K562 (cell line): ENCODE measurements at regions not wholly inside any gene's neighbourhood (a gene's known extent, or its start where the extent isn't known, plus 50 kb on each side); places are given as distances from the start of the nearest gene placed in this dataset.

Experiments used
- ATAC-seq: fragments of 200-7000 bp; cut with Tn5 transposase; 3 replicates; pipeline ENCODE4 v1.9.1; 2020; ENCODE audit warnings: moderate library complexity
- BruUV-seq: library from RNA; stranded (reverse); fragments of 400-500 nt; replicated peaks from 2 replicates; lab custom pipeline; 2021; lab: Mats Ljungman, UMichigan
- CTCF ChIA-PET: fragments of 300-600 bp; formaldehyde crosslinking; extraction: SDS; loops from one replicate; lab custom pipeline; 2021; ENCODE audit warnings: low intra/inter-chr PET ratio; lab: Yijun Ruan, JAX
- POLR2A ChIA-PET: fragments of 300-600, 350-650 bp; sonication (Branson Sonifier 250); formaldehyde crosslinking; extraction: SDS; loops from one replicate; lab custom pipeline; 2021; ENCODE audit warnings: antibody characterized with exemption, inconsistent platforms; lab: Yijun Ruan, JAX
- DNase-seq, 4 experiments: peaks; one replicate each; pipeline versions ENCODE4 v3.0.0 to v3.0.0-alpha.2; 2011 to 2018; ENCODE audit warnings: low spot score in 3 of 4, mixed read lengths in 3 of 4; ENCODE audit errors: extremely low read depth in 1 of 4
- FAIRE-seq: peaks from 2 replicates; lab custom pipeline; 2011; peaks lifted over from hg19 to GRCh38; lab: Jason Lieb, UNC
- H2AFZ ChIP-seq: 2 replicates; pipeline ENCODE4 v1.6.0; 2011; ENCODE audit warnings: low read depth, low read length, control low read depth, inconsistent platforms
- H3K27ac ChIP-seq: fragments of 200-600 bp; 3 replicates; pipeline ENCODE4 v1.8.0; 2011; ENCODE audit warnings: low read depth, mild to moderate bottlenecking, control low read depth, inconsistent platforms, low read length, moderate library complexity, mixed read lengths; ENCODE audit errors: extremely low read depth
- H3K27me3 ChIP-seq, 2 experiments: fragments of 300-600 bp in 1 of 2; 2 replicates in 1 of 2; 3 replicates in 1 of 2; pipeline versions ENCODE4 v1.6.0 to v1.8.0; 2011; ENCODE audit warnings: inconsistent platforms in 2 of 2, low read length in 2 of 2, mild to moderate bottlenecking in 1 of 2, mixed read lengths in 1 of 2, moderate library complexity in 1 of 2; ENCODE audit not compliant: control insufficient read depth in 2 of 2, insufficient read depth in 2 of 2
- H3K36me3 ChIP-seq: fragments of 300-600 bp; 3 replicates; pipeline ENCODE4 v1.8.0; 2011; ENCODE audit warnings: mild to moderate bottlenecking, low read length, inconsistent platforms; ENCODE audit not compliant: control insufficient read depth, insufficient read depth
- H3K4me1 ChIP-seq, 2 experiments: fragments of 200-600 bp in 1 of 2; replicated peaks in 1 of 2; 2 replicates in 1 of 2; 3 replicates in 1 of 2; pipeline versions ENCODE4 v1.5.1 to v1.8.0; 2011; ENCODE audit warnings: inconsistent platforms in 2 of 2, low read length in 2 of 2, mild to moderate bottlenecking in 1 of 2, mixed read lengths in 1 of 2, moderate library complexity in 1 of 2; ENCODE audit not compliant: control insufficient read depth in 2 of 2, insufficient read depth in 2 of 2
- H3K4me2 ChIP-seq: 2 replicates; pipeline ENCODE4 v1.6.1; 2011; ENCODE audit warnings: low read length, control low read depth, inconsistent platforms, mixed read lengths; ENCODE audit not compliant: insufficient read depth
- H3K4me3 ChIP-seq: fragments of 200-600 bp; sonication (generic), shearing (Covaris generic); 2 replicates; pipeline ENCODE4 v1.5.1; 2016; ENCODE audit warnings: control low read depth, inconsistent platforms
- H3K79me2 ChIP-seq: fragments of 200-600 bp; 3 replicates; pipeline ENCODE4 v1.8.0; 2011; ENCODE audit warnings: low read length, inconsistent platforms; ENCODE audit not compliant: control insufficient read depth, insufficient read depth
- H3K9ac ChIP-seq, 2 experiments: 2 replicates each; pipeline versions ENCODE4 v1.6.0 to v1.6.1; 2011; ENCODE audit warnings: low read depth in 2 of 2, low read length in 2 of 2, control low read depth in 1 of 2, inconsistent platforms in 1 of 2, mild to moderate bottlenecking in 1 of 2, mixed read lengths in 1 of 2; ENCODE audit not compliant: insufficient read depth in 1 of 2
- H3K9me1 ChIP-seq: one replicate; pipeline ENCODE4 v1.6.0; 2011; ENCODE audit warnings: inconsistent platforms, mild to moderate bottlenecking, low read length, moderate library complexity; ENCODE audit not compliant: control insufficient read depth, insufficient read depth
- H3K9me3 ChIP-seq: replicated peaks from 2 replicates; pipeline ENCODE4 v1.5.1; 2011; ENCODE audit warnings: low read depth, low read length, inconsistent platforms; ENCODE audit not compliant: control insufficient read depth, insufficient read depth
- H4K20me1 ChIP-seq: replicated peaks from 2 replicates; pipeline ENCODE4 v1.6.1; 2011; ENCODE audit warnings: low read length, inconsistent platforms, mixed read lengths; ENCODE audit not compliant: control insufficient read depth, insufficient read depth
- ARID1B ChIP-seq: fragments of 450-650 bp; IDR thresholded peaks from 2 replicates; pipeline ENCODE4 v1.6.1; 2016; ENCODE audit warnings: antibody characterized with exemption, mild to moderate bottlenecking, inconsistent platforms
- GABPA ChIP-seq: fragments of 200-800 bp; sonication (Bioruptor generic); conservative IDR thresholded peaks from 2 replicates; pipeline ENCODE4 v1.6.1; 2016; ENCODE audit warnings: low read depth, missing genetic modification characterization, missing compliant biosample characterization
- GTF2A2 ChIP-seq: IDR thresholded peaks from 2 replicates; pipeline ENCODE4 v1.6.1; 2016; ENCODE audit warnings: mild to moderate bottlenecking, missing genetic modification characterization, missing compliant biosample characterization
- KLF10 ChIP-seq: fragments of 250-450 bp; sonication (Bioruptor Pico); IDR thresholded peaks from 2 replicates; pipeline ENCODE4 v1.6.1; 2021; ENCODE audit warnings: matching md5 sums
- MEF2D ChIP-seq: conservative IDR thresholded peaks from 2 replicates; pipeline ENCODE4 v1.6.1; 2016; ENCODE audit warnings: low read depth, missing genetic modification characterization, missing compliant biosample characterization
- MIER1 ChIP-seq: fragments of 450-650 bp; IDR thresholded peaks from 2 replicates; pipeline ENCODE4 v1.6.1; 2016; ENCODE audit warnings: antibody characterized with exemption, mild to moderate bottlenecking, low read depth
- SIX5 ChIP-seq, 2 experiments: IDR thresholded peaks; 2 replicates each; pipeline ENCODE4 v1.6.1; 2011; ENCODE audit warnings: low read length in 2 of 2, borderline replicate concordance in 1 of 2, low read depth in 1 of 2, mild to moderate bottlenecking in 1 of 2, moderate library complexity in 1 of 2; ENCODE audit not compliant: insufficient read depth in 1 of 2
- ZBED1 ChIP-seq: IDR thresholded peaks from 2 replicates; pipeline ENCODE4 v1.6.1; 2014
- ZNF354B ChIP-seq: fragments of 250-450 bp; sonication (Bioruptor Pico); IDR thresholded peaks from 2 replicates; pipeline ENCODE4 v1.4.0; 2020
- ZNF507 ChIP-seq: conservative IDR thresholded peaks from 2 replicates; pipeline ENCODE4 v1.6.1; 2017; ENCODE audit warnings: missing genetic modification characterization, missing compliant biosample characterization
- ZNF583 ChIP-seq: fragments of 250-450 bp; sonication (Bioruptor Pico); IDR thresholded peaks from 2 replicates; pipeline ENCODE4 v1.4.0; 2020
- WGBS: fragments of 100-300 bp; shearing (Covaris generic); methylation state at CpG from one replicate; pipeline ENCODE4 v1.1.6; 2016; ENCODE audit warnings: low coverage, mixed read lengths; ENCODE audit not compliant: insufficient coverage; ENCODE audit errors: missing lambda C conversion rate; 5-methylcytosine and 5-hydroxymethylcytosine counted together
- in situ Hi-C: fragments of 300-500 bp; cut with MboI; formaldehyde crosslinking; loops from 4 replicates; pipeline ENCODE4 v1.15.0; 2018; ENCODE audit warnings: inconsistent platforms, mixed read lengths
- intact Hi-C: fragments of 100-400 bp; cut with micrococcal nuclease; formaldehyde crosslinking; loops from 2 replicates; pipeline ENCODE4 v1.14.2; 2022
- TF ChIP-seq, protein P1 (sequence below): fragments of 250-450 bp; sonication (Bioruptor Pico); IDR thresholded peaks from 2 replicates; pipeline ENCODE4 v1.6.1; 2021; ENCODE audit warnings: mild to moderate bottlenecking
- TF ChIP-seq, protein P2 (sequence below): fragments of 450-650 bp; IDR thresholded peaks from 2 replicates; pipeline ENCODE4 v1.7.0; 2016; ENCODE audit warnings: borderline replicate concordance
- TF ChIP-seq, protein P3 (sequence below): sonication (generic); formaldehyde crosslinking; IDR thresholded peaks from 2 replicates; pipeline ENCODE4 v1.8.0; 2022; ENCODE audit warnings: mild to moderate bottlenecking, missing genetic modification reagents
- TF ChIP-seq, protein P4 (sequence below), 3 experiments: fragments of 200-800 bp in 1 of 3; sonication (Bioruptor generic) in 1 of 3; sonication (generic) in 1 of 3; formaldehyde crosslinking in 1 of 3; IDR thresholded peaks; 2 replicates each; pipeline versions ENCODE4 v1.6.1 to v1.8.0; 2016 to 2022; ENCODE audit warnings: mild to moderate bottlenecking in 2 of 3, missing compliant biosample characterization in 2 of 3, missing genetic modification characterization in 2 of 3, missing genetic modification reagents in 1 of 3

DNA sequence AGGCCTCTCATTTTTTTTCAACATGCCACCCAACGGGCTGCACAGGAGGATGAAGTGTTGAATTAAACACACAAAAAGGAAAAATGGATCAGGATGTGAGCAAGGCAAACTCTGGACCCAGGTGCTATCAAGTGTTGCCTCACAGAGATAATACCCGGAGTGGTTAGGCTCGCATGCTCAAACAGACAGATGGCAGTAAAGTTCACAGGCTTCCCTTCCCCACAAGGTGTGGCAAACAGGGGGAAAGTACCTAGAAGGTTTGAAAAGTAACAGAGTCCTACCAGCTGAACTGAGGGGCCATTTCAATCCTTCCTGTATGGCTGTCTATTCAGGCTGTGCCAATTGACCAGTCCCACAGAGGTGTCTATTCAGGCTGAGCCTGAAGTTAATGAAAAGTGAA lies 123.9 kb upstream of the GC start (continued):
- TF ChIP-seq ARID1B = no peak
- TF ChIP-seq, protein P1, sequence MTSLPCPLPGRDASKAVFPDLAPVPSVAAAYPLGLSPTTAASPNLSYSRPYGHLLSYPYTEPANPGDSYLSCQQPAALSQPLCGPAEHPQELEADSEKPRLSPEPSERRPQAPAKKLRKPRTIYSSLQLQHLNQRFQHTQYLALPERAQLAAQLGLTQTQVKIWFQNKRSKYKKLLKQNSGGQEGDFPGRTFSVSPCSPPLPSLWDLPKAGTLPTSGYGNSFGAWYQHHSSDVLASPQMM = no peak
- no peak for TF ChIP-seq ZNF354B
- TF ChIP-seq, protein P2, sequence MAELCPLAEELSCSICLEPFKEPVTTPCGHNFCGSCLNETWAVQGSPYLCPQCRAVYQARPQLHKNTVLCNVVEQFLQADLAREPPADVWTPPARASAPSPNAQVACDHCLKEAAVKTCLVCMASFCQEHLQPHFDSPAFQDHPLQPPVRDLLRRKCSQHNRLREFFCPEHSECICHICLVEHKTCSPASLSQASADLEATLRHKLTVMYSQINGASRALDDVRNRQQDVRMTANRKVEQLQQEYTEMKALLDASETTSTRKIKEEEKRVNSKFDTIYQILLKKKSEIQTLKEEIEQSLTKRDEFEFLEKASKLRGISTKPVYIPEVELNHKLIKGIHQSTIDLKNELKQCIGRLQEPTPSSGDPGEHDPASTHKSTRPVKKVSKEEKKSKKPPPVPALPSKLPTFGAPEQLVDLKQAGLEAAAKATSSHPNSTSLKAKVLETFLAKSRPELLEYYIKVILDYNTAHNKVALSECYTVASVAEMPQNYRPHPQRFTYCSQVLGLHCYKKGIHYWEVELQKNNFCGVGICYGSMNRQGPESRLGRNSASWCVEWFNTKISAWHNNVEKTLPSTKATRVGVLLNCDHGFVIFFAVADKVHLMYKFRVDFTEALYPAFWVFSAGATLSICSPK = no peak
- TF ChIP-seq GTF2A2 (tag) = no peak
- TF ChIP-seq SIX5 (IDR thresholded peaks at IDR 0.05; ENCODE audit: borderline replicate concordance in 1 of 2, insufficient read depth in 1 of 2, low read depth in 1 of 2, low read length in 2 of 2) = no peak
- TF ChIP-seq MEF2D (tag) = no peak

DNA sequence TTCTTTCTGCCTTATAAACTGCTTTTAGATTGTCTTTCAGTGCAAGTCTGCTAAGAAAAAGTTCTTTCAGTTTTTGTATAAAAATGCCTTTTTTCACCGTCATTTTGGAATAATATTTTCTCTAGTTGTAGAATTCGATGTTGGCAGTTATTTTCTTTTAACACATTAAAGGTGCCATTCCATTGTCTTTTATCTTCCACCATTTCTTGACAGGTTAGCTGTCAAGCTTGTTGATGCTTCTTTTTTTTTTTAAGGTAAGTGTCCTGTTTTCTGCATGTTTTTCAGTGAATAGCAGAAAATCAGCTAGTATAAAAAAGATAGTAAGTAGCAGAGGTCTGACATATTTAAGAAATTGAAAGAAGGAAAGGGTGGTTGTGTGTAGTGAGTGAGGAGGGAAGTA lies 118.5 kb upstream of the NPFFR2 start:
- 0% methylated on average over 2 of the region's 2 CpGs for WGBS
- H3K27me3 ChIP-seq = no peaks in the 10 kb centered on the region
- intact Hi-C loops = no loop called here

More for the DNA sequence above, 118.5 kb upstream of the NPFFR2 start:
- H3K4me1 ChIP-seq = no peaks in the 10 kb centered on the region
- no peak overlapping the region for H2AFZ ChIP-seq
- H3K4me3 ChIP-seq = no peak overlapping the region
- no peaks in the 10 kb centered on the region for H3K9me1 ChIP-seq
- no peaks in the 10 kb centered on the region for H3K79me2 ChIP-seq
- in situ Hi-C loops = no loop called here
- no TSS peak for BruUV-seq
- H3K36me3 ChIP-seq = no peaks in the 10 kb centered on the region
- no peaks in the 10 kb centered on the region for H4K20me1 ChIP-seq
- H3K9me3 ChIP-seq = no peaks in the 10 kb centered on the region
- no peak for ATAC-seq
- no peak overlapping the region for H3K9ac ChIP-seq
- ChIA-PET CTCF (no interaction called here), POLR2A (interaction anchor here (0.7 kb wide), 1 partner anchor 98 kb away, joined by 3 read pairs; no protein-coding TSS in a partner anchor)
- no peak for FAIRE-seq
- H3K4me2 ChIP-seq = no peak overlapping the region
- no peak overlapping the region for H3K27ac ChIP-seq
- no peak for DNase-seq
- TF ChIP-seq ZNF583 (CRISPR knock-in tag) (no peak), GABPA (tag) (no peak), MIER1 (no peak), KLF10 (CRISPR knock-in tag) (no peak), ZBED1 (no peak), ZNF507 (tag) (no peak)
- TF ChIP-seq, protein P3, sequence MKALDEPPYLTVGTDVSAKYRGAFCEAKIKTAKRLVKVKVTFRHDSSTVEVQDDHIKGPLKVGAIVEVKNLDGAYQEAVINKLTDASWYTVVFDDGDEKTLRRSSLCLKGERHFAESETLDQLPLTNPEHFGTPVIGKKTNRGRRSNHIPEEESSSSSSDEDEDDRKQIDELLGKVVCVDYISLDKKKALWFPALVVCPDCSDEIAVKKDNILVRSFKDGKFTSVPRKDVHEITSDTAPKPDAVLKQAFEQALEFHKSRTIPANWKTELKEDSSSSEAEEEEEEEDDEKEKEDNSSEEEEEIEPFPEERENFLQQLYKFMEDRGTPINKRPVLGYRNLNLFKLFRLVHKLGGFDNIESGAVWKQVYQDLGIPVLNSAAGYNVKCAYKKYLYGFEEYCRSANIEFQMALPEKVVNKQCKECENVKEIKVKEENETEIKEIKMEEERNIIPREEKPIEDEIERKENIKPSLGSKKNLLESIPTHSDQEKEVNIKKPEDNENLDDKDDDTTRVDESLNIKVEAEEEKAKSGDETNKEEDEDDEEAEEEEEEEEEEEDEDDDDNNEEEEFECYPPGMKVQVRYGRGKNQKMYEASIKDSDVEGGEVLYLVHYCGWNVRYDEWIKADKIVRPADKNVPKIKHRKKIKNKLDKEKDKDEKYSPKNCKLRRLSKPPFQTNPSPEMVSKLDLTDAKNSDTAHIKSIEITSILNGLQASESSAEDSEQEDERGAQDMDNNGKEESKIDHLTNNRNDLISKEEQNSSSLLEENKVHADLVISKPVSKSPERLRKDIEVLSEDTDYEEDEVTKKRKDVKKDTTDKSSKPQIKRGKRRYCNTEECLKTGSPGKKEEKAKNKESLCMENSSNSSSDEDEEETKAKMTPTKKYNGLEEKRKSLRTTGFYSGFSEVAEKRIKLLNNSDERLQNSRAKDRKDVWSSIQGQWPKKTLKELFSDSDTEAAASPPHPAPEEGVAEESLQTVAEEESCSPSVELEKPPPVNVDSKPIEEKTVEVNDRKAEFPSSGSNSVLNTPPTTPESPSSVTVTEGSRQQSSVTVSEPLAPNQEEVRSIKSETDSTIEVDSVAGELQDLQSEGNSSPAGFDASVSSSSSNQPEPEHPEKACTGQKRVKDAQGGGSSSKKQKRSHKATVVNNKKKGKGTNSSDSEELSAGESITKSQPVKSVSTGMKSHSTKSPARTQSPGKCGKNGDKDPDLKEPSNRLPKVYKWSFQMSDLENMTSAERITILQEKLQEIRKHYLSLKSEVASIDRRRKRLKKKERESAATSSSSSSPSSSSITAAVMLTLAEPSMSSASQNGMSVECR (CRISPR knock-in tag) = no peak
- TF ChIP-seq, protein P4, sequence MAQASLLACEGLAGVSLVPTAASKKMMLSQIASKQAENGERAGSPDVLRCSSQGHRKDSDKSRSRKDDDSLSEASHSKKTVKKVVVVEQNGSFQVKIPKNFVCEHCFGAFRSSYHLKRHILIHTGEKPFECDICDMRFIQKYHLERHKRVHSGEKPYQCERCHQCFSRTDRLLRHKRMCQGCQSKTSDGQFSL (CRISPR knock-in tag; IDR thresholded peaks at IDR 0.05) = no peak
- TF ChIP-seq, protein P4 (tag; IDR thresholded peaks at IDR 0.05) = no peak
